Stomach (tissue), 8 donors: ENCODE measurements at regions not wholly inside any gene's neighbourhood (a gene's known extent, or its start where the extent isn't known, plus 50 kb on each side); places are given as distances from the start of the nearest gene placed in this dataset.

Experiments used
- DNase-seq, 2 donors: peaks; one replicate each; pipeline versions ENCODE4 v3.0.0 to v3.0.0-alpha.2; 2013 to 2019
- H3K27ac ChIP-seq, 5 donors: fragments of 200-600 bp in 4 of 5; sonication (generic) in 4 of 5; one replicate each; pipeline ENCODE4 v1.5.1; 2013 to 2019; ENCODE audit warnings: mild to moderate bottlenecking in 1 of 5, moderate library complexity in 1 of 5
- H3K27me3 ChIP-seq, 3 donors: fragments of 200-600 bp; sonication (generic); one replicate each; pipeline ENCODE4 v1.5.1; 2017 to 2019; ENCODE audit warnings: mixed run types in 1 of 3
- H3K36me3 ChIP-seq, 4 donors: fragments of 200-600 bp; sonication (generic); 1 replicate in 3 of 4; 2 replicates in 1 of 4; pipeline ENCODE4 v1.5.1; 2016 to 2019
- H3K4me1 ChIP-seq, 4 donors: fragments of 200-600 bp; sonication (generic); one replicate each; pipeline ENCODE4 v1.5.1; 2016 to 2019
- H3K4me3 ChIP-seq, 4 donors: fragments of 200-600 bp; sonication (generic) in 3 of 4; one replicate each; pipeline ENCODE4 v1.5.1; 2016 to 2019; ENCODE audit warnings: mild to moderate bottlenecking in 1 of 4
- H3K9me3 ChIP-seq, 4 donors: fragments of 200-600 bp; sonication (generic); one replicate each; pipeline ENCODE4 v1.5.1; 2016 to 2019
- CTCF ChIP-seq, 7 experiments: fragments of 450-650 bp in 4 of 7; fragments of 200-600 bp in 3 of 7; sonication (generic) in 3 of 7; IDR thresholded peaks; one replicate each; pipeline ENCODE4 v1.5.1; 2016 to 2019; ENCODE audit warnings: antibody characterized with exemption in 7 of 7, control low read depth in 2 of 7, mild to moderate bottlenecking in 1 of 7
- EP300 ChIP-seq: sonication (generic); formaldehyde crosslinking; IDR thresholded peaks from one replicate; pipeline ENCODE4 v1.6.1; 2017; ENCODE audit warnings: antibody characterized with exemption
- POLR2A ChIP-seq, 4 donors: fragments of 450-650 bp; IDR thresholded peaks; one replicate each; pipeline ENCODE4 v1.6.1; 2016; ENCODE audit warnings: antibody characterized with exemption in 4 of 4, control low read depth in 2 of 4, mild to moderate bottlenecking in 1 of 4, moderate library complexity in 1 of 4
- POLR2AphosphoS5 ChIP-seq, 3 donors: sonication (generic); formaldehyde crosslinking; IDR thresholded peaks; one replicate each; pipeline ENCODE4 v1.6.1; 2016; ENCODE audit warnings: antibody characterized with exemption in 3 of 3
- WGBS, 5 donors: extraction: QIAGEN DNeasy Blood & Tissue Kit in 3 of 5; methylation state at CpG; one replicate each; pipeline versions ENCODE4 v1.1.5 to v1.1.7; 2013 to 2018; 5-methylcytosine and 5-hydroxymethylcytosine counted together
- intact Hi-C: fragments of 100-400 bp; cut with DNase I; formaldehyde crosslinking; loops from one replicate; pipeline ENCODE4 v1.15.1; 2023; ENCODE audit warnings: low total_unique reads
- donor health status: healthy with polysubstance abuse.
- donor health status: Bipolar disorder and iron deficiency.
- donor health status: healthy.

- Histone ChIP-seq H3K36me3 (no peaks in the 10 kb centered on the region), H3K4me3 (no peak overlapping the region), H3K9me3 (no peaks in the 10 kb centered on the region), H3K4me1 (no peaks in the 10 kb centered on the region), H3K27ac (no peak overlapping the region), H3K27me3 (peaks cover 0 to 28% (median 5%) of the 10 kb centered on the region in 3 donors)
- intact Hi-C loops, result no loop called here
- TF ChIP-seq POLR2A (IDR thresholded peaks at IDR 0.05), result no peak
- TF ChIP-seq EP300, result no peak
- DNase-seq, result no peak
- 21 to 39% (median 31%) methylated on average over 7 of the region's 7 CpGs for WGBS, 5 donors
Observed at GRCh38 chr7:148524479-148525224, 65.9 kb upstream of the C7orf33 start.

GRCh38 chr7:148527717-148528168, 62.8 kb upstream of the C7orf33 start:
- WGBS, 5 donors, result 26 to 43% (median 36%) methylated on average over 6 of the region's 6 CpGs
- no peaks in the 10 kb centered on the region for H3K9me3 ChIP-seq
- intact Hi-C loops, result no loop called here

GRCh38 chr7:148535217-148535616, 55.3 kb upstream of the C7orf33 start:
- H3K9me3 ChIP-seq, result no peaks in the 10 kb centered on the region
- no peaks in the 10 kb centered on the region for H3K36me3 ChIP-seq
- no peak for TF ChIP-seq EP300
- TF ChIP-seq POLR2AphosphoS5 (IDR thresholded peaks at IDR 0.05), result peak in 2 of 3 donors; percentile 65 to 71
- 34 to 54% (median 44%) methylated on average over 9 of the region's 9 CpGs for WGBS, 5 donors
- H3K27ac ChIP-seq, result peak overlapping the region in 3 of 5 donors; percentile 6 to 15 (median 6)
- peaks cover 0 to 8% (median 0%) of the 10 kb centered on the region in 4 donors for H3K4me1 ChIP-seq
- H3K27me3 ChIP-seq, result no peaks in the 10 kb centered on the region
- DNase-seq, result peak in 1 of 2 donors; percentile 63
- H3K4me3 ChIP-seq, result no peak overlapping the region
- intact Hi-C loops, result no loop called here

More at GRCh38 chr7:148527717-148528168, 62.8 kb upstream of the C7orf33 start:
- Histone ChIP-seq H3K27me3 (peaks cover 0 to 3% (median 0%) of the 10 kb centered on the region in 3 donors), H3K27ac (no peak overlapping the region), H3K36me3 (no peaks in the 10 kb centered on the region), H3K4me1 (no peaks in the 10 kb centered on the region), H3K4me3 (no peak overlapping the region)
- peak; percentile 81 to 87 for DNase-seq
- TF ChIP-seq POLR2A (IDR thresholded peaks at IDR 0.05), result no peak
- TF ChIP-seq CTCF (IDR thresholded peaks at IDR 0.05), result peak in 5 of 7 experiments; percentile 42 to 56 (median 45)
- TF ChIP-seq POLR2AphosphoS5 (IDR thresholded peaks at IDR 0.05), result no peak
- no peak for TF ChIP-seq EP300

- Histone ChIP-seq H3K4me1 (peaks cover 0 to 8% (median 0%) of the 10 kb centered on the region in 4 donors), H3K36me3 (no peaks in the 10 kb centered on the region), H3K27ac (no peak overlapping the region), H3K27me3 (no peaks in the 10 kb centered on the region), H3K9me3 (no peaks in the 10 kb centered on the region), H3K4me3 (no peak overlapping the region)
- DNase-seq, result no peak
- intact Hi-C loops, result no loop called here
- 75 to 90% (median 87%) methylated on average over 5 to 6 of the region's 6 CpGs for WGBS, 5 donors
- TF ChIP-seq CTCF (IDR thresholded peaks at IDR 0.05), result no peak
- no peak for TF ChIP-seq POLR2AphosphoS5 (IDR thresholded peaks at IDR 0.05)
- TF ChIP-seq EP300, result no peak
- TF ChIP-seq POLR2A (IDR thresholded peaks at IDR 0.05), result no peak
Observed at GRCh38 chr7:148537435-148537834, 53.1 kb upstream of the C7orf33 start.

- 51 to 70% (median 64%) methylated on average over 8 to 11 of the region's 11 CpGs for WGBS, 5 donors
- DNase-seq, result peak in 1 of 2 donors; percentile 63
- TF ChIP-seq POLR2AphosphoS5 (IDR thresholded peaks at IDR 0.05) (peak in 2 of 3 donors; percentile 4 to 11), POLR2A (IDR thresholded peaks at IDR 0.05) (no peak)
- no peaks in the 10 kb centered on the region for H3K36me3 ChIP-seq
- H3K27ac ChIP-seq, result peak overlapping the region in 4 of 5 donors; percentile 2 to 71 (median 32)
- H3K27me3 ChIP-seq, result no peaks in the 10 kb centered on the region
- no peaks in the 10 kb centered on the region for H3K9me3 ChIP-seq
- no peak overlapping the region for H3K4me3 ChIP-seq
- intact Hi-C loops, result no loop called here
- H3K4me1 ChIP-seq, result peaks cover 0 to 6% (median 0%) of the 10 kb centered on the region in 4 donors
Observed at GRCh38 chr7:148540041-148540738, 50.4 kb upstream of the C7orf33 start.
